ENCODE measurements at regions not wholly inside any gene's neighbourhood (a gene's known extent, or its start where the extent isn't known, plus 50 kb on each side); places are given as distances from the start of the nearest gene placed in this dataset.

GRCh38 chr6:92050216-92050615 lies 1369.1 kb downstream of the EPHA7 start:
- DNase-seq (ENCODE audit: low spot score) = no peak

GRCh38 chr6:92047860-92048259 lies 1371.5 kb downstream of the EPHA7 start:
- no peak for DNase-seq (ENCODE audit: low spot score)

- no peak for DNase-seq (ENCODE audit: low spot score)
Observed at GRCh38 chr6:92047152-92047850, 1372.1 kb downstream of the EPHA7 start.

GRCh38 chr6:92044312-92044711 lies 1375.0 kb downstream of the EPHA7 start:
- DNase-seq (ENCODE audit: low spot score) = no peak

- DNase-seq (ENCODE audit: low spot score) = no peak
Observed at GRCh38 chr6:92043777-92044176, 1375.6 kb downstream of the EPHA7 start.

GRCh38 chr6:92026878-92027277 lies 1392.5 kb downstream of the EPHA7 start:
- DNase-seq (ENCODE audit: low spot score) = no peak

GRCh38 chr6:92024881-92025280 lies 1394.5 kb downstream of the EPHA7 start:
- no peak for DNase-seq (ENCODE audit: low spot score)

- no peak for DNase-seq (ENCODE audit: low spot score)
Observed at GRCh38 chr6:92024110-92024509, 1395.2 kb downstream of the EPHA7 start.

GRCh38 chr6:92023410-92023966 lies 1395.9 kb downstream of the EPHA7 start:
- DNase-seq (ENCODE audit: low spot score) = no peak

GRCh38 chr6:92011681-92012245 lies 1407.6 kb downstream of the EPHA7 start:
- no peak for DNase-seq (ENCODE audit: low spot score)

- no peak for DNase-seq (ENCODE audit: low spot score)
Observed at GRCh38 chr6:92008757-92009502, 1410.4 kb downstream of the EPHA7 start.

- DNase-seq (ENCODE audit: low spot score) = no peak
Observed at GRCh38 chr6:92000112-92000511, 1413.2 kb upstream of the MAP3K7 start.

GRCh38 chr6:91994787-91995186 lies 1407.9 kb upstream of the MAP3K7 start:
- no peak for DNase-seq (ENCODE audit: low spot score)

GRCh38 chr6:91982559-91982958 lies 1395.7 kb upstream of the MAP3K7 start:
- DNase-seq (ENCODE audit: low spot score) = no peak

GRCh38 chr6:91976797-91977196 lies 1389.9 kb upstream of the MAP3K7 start:
- no peak for DNase-seq (ENCODE audit: low spot score)

GRCh38 chr6:91970700-91971099 lies 1383.8 kb upstream of the MAP3K7 start:
- DNase-seq (ENCODE audit: low spot score) = no peak

GRCh38 chr6:91965872-91966271 lies 1379.0 kb upstream of the MAP3K7 start:
- no peak for DNase-seq (ENCODE audit: low spot score)

- no peak for DNase-seq (ENCODE audit: low spot score)
Observed at GRCh38 chr6:91961671-91962070, 1374.8 kb upstream of the MAP3K7 start.

- DNase-seq (ENCODE audit: low spot score) = no peak
Observed at GRCh38 chr6:91961236-91961635, 1374.4 kb upstream of the MAP3K7 start.

- DNase-seq (ENCODE audit: low spot score) = no peak
Observed at GRCh38 chr6:91941838-91942237, 1355.0 kb upstream of the MAP3K7 start.

GRCh38 chr6:91940801-91941200 lies 1353.9 kb upstream of the MAP3K7 start:
- DNase-seq (ENCODE audit: low spot score) = no peak

GRCh38 chr6:91926827-91927226 lies 1340.0 kb upstream of the MAP3K7 start:
- no peak for DNase-seq (ENCODE audit: low spot score)

GRCh38 chr6:91926361-91926760 lies 1339.5 kb upstream of the MAP3K7 start:
- no peak for DNase-seq (ENCODE audit: low spot score)

All from NAMALWA (cell line).